HepG2 (cell line): ENCODE measurements at regions not wholly inside any gene's neighbourhood (a gene's known extent, or its start where the extent isn't known, plus 50 kb on each side); places are given as distances from the start of the nearest gene placed in this dataset.
A peak's percentile ranks its signal among the peaks of the same experiment; 100 is the strongest.

Source experiments
- AGO1 ChIP-seq: fragments of 200-400 bp; formaldehyde crosslinking; IDR thresholded peaks from 2 replicates; pipeline ENCODE4 v1.6.1; 2017; ENCODE audit warnings: mild to moderate bottlenecking, low read depth, low read length, moderate library complexity; ENCODE audit not compliant: poor library complexity, severe bottlenecking
- EEA1 ChIP-seq: sonication (generic); formaldehyde crosslinking; IDR thresholded peaks from 2 replicates; pipeline ENCODE4 v1.5.1; 2020; ENCODE audit warnings: mild to moderate bottlenecking, missing genetic modification reagents, borderline replicate concordance
- FOSL1 ChIP-seq: sonication (generic); formaldehyde crosslinking; IDR thresholded peaks from 2 replicates; pipeline ENCODE4 v1.9.0; 2021; ENCODE audit warnings: missing genetic modification reagents, borderline replicate concordance
- KAT2B ChIP-seq: fragments of 150-350 bp; IDR thresholded peaks from 2 replicates; pipeline ENCODE4 v1.6.1; 2014; ENCODE audit warnings: low read depth, low read length, borderline replicate concordance
- KLF16 ChIP-seq, 2 experiments: sonication (generic) in 1 of 2; formaldehyde crosslinking in 1 of 2; IDR thresholded peaks; 2 replicates each; pipeline versions ENCODE4 v1.6.1 to v1.8.0; 2016 to 2023; ENCODE audit warnings: missing genetic modification reagents in 2 of 2, missing compliant biosample characterization in 1 of 2
- NKX3-1 ChIP-seq: sonication (generic); formaldehyde crosslinking; IDR thresholded peaks from 2 replicates; pipeline ENCODE4 v1.5.0; 2020; ENCODE audit warnings: missing genetic modification reagents
- SAP130 ChIP-seq: IDR thresholded peaks from 2 replicates; pipeline ENCODE4 v1.6.1; 2016; ENCODE audit warnings: low read depth
- TGIF2 ChIP-seq: IDR thresholded peaks from 2 replicates; pipeline ENCODE4 v1.6.1; 2016; ENCODE audit warnings: control low read depth, missing compliant biosample characterization
- ZNF329 ChIP-seq: sonication (generic); formaldehyde crosslinking; IDR thresholded peaks from 2 replicates; pipeline ENCODE4 v1.9.0; 2021; ENCODE audit warnings: low read depth, mild to moderate bottlenecking, missing genetic modification reagents
- ZNF451 ChIP-seq: sonication (generic); formaldehyde crosslinking; IDR thresholded peaks from 2 replicates; pipeline ENCODE4 v1.5.0; 2020; ENCODE audit warnings: mild to moderate bottlenecking, missing genetic modification reagents
- ZNF598 ChIP-seq: sonication (generic); formaldehyde crosslinking; IDR thresholded peaks from 2 replicates; pipeline ENCODE4 v1.5.1; 2020; ENCODE audit warnings: mild to moderate bottlenecking, missing genetic modification reagents, borderline replicate concordance
- ZNF720 ChIP-seq: sonication (generic); formaldehyde crosslinking; IDR thresholded peaks from 2 replicates; pipeline ENCODE4 v1.4.0; 2020; ENCODE audit warnings: missing genetic modification reagents
- TF ChIP-seq, protein P1 (sequence below): sonication (generic); formaldehyde crosslinking; IDR thresholded peaks from 2 replicates; pipeline ENCODE4 v1.4.0; 2020; ENCODE audit warnings: missing genetic modification reagents
- TF ChIP-seq, protein P2 (sequence below): IDR thresholded peaks from 2 replicates; pipeline ENCODE4 v1.6.1; 2016; ENCODE audit warnings: mild to moderate bottlenecking, missing biosample characterization, missing genetic modification reagents
- TF ChIP-seq, protein P3 (sequence below): sonication (generic); formaldehyde crosslinking; IDR thresholded peaks from 2 replicates; pipeline ENCODE4 v1.4.0; 2020; ENCODE audit warnings: mild to moderate bottlenecking, missing genetic modification reagents
- TF ChIP-seq, protein P4 (sequence below): sonication (generic); formaldehyde crosslinking; IDR thresholded peaks from 2 replicates; pipeline ENCODE4 v1.5.1; 2020; ENCODE audit warnings: mild to moderate bottlenecking, missing genetic modification reagents, moderate library complexity

DNA sequence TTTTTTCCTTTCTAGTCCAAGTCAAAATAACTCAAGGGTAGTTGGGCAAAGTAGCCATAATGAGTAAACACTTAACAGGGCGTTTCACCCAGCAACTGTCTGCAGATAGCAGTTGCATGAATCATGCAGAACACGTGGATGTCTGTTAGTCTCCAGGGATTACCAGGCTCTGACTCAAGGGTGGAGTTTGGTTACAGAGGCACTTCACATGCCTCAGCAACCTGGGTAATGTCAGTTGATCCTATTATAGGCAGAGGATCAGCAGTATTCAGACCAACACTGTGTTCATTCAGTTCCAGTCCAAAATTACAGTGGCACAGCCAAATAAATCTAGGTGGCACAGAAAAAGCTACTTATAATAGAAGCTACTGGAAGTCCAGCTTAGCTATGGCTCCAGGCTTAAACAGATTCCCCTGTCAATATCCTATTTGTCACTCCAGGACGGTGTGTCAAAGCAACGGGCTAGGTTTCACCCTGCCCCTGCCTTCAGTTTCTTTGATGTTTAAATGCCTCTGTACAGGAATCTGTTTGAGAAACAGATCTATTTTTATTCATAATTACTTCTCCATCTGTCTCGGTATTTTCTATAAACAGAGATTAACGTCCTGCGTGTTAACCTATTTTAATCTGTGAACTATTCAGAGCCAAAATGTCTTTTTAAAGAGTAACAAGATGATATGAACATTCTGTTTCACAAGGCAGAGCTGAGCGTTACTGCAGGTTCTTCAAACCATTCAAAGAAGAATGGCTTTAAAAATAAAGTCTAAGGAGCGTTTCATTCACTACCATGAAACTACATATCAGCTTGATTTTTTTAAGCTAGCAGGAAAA is 162.6 kb upstream of the AKR1E2 start (continued):
- TF ChIP-seq, protein P1, sequence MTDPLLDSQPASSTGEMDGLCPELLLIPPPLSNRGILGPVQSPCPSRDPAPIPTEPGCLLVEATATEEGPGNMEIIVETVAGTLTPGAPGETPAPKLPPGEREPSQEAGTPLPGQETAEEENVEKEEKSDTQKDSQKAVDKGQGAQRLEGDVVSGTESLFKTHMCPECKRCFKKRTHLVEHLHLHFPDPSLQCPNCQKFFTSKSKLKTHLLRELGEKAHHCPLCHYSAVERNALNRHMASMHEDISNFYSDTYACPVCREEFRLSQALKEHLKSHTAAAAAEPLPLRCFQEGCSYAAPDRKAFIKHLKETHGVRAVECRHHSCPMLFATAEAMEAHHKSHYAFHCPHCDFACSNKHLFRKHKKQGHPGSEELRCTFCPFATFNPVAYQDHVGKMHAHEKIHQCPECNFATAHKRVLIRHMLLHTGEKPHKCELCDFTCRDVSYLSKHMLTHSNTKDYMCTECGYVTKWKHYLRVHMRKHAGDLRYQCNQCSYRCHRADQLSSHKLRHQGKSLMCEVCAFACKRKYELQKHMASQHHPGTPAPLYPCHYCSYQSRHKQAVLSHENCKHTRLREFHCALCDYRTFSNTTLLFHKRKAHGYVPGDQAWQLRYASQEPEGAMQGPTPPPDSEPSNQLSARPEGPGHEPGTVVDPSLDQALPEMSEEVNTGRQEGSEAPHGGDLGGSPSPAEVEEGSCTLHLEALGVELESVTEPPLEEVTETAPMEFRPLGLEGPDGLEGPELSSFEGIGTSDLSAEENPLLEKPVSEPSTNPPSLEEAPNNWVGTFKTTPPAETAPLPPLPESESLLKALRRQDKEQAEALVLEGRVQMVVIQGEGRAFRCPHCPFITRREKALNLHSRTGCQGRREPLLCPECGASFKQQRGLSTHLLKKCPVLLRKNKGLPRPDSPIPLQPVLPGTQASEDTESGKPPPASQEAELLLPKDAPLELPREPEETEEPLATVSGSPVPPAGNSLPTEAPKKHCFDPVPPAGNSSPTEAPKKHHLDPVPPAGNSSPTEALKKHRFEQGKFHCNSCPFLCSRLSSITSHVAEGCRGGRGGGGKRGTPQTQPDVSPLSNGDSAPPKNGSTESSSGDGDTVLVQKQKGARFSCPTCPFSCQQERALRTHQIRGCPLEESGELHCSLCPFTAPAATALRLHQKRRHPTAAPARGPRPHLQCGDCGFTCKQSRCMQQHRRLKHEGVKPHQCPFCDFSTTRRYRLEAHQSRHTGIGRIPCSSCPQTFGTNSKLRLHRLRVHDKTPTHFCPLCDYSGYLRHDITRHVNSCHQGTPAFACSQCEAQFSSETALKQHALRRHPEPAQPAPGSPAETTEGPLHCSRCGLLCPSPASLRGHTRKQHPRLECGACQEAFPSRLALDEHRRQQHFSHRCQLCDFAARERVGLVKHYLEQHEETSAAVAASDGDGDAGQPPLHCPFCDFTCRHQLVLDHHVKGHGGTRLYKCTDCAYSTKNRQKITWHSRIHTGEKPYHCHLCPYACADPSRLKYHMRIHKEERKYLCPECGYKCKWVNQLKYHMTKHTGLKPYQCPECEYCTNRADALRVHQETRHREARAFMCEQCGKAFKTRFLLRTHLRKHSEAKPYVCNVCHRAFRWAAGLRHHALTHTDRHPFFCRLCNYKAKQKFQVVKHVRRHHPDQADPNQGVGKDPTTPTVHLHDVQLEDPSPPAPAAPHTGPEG, result no peak
- TF ChIP-seq, protein P2, sequence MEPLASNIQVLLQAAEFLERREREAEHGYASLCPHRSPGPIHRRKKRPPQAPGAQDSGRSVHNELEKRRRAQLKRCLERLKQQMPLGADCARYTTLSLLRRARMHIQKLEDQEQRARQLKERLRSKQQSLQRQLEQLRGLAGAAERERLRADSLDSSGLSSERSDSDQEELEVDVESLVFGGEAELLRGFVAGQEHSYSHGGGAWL (CRISPR knock-in tag), result no peak
- peak; percentile 70 for TF ChIP-seq FOSL1 (CRISPR knock-in tag)
- TF ChIP-seq ZNF329 (CRISPR knock-in tag), result no peak
- TF ChIP-seq KAT2B, result no peak
- no peak for TF ChIP-seq ZNF720 (CRISPR knock-in tag)
- TF ChIP-seq KLF16 (CRISPR knock-in tag; IDR thresholded peaks at IDR 0.05), result peak in 1 of 2 experiments; percentile 58; a peak in 1 of 4 replicates
- TF ChIP-seq, protein P3, sequence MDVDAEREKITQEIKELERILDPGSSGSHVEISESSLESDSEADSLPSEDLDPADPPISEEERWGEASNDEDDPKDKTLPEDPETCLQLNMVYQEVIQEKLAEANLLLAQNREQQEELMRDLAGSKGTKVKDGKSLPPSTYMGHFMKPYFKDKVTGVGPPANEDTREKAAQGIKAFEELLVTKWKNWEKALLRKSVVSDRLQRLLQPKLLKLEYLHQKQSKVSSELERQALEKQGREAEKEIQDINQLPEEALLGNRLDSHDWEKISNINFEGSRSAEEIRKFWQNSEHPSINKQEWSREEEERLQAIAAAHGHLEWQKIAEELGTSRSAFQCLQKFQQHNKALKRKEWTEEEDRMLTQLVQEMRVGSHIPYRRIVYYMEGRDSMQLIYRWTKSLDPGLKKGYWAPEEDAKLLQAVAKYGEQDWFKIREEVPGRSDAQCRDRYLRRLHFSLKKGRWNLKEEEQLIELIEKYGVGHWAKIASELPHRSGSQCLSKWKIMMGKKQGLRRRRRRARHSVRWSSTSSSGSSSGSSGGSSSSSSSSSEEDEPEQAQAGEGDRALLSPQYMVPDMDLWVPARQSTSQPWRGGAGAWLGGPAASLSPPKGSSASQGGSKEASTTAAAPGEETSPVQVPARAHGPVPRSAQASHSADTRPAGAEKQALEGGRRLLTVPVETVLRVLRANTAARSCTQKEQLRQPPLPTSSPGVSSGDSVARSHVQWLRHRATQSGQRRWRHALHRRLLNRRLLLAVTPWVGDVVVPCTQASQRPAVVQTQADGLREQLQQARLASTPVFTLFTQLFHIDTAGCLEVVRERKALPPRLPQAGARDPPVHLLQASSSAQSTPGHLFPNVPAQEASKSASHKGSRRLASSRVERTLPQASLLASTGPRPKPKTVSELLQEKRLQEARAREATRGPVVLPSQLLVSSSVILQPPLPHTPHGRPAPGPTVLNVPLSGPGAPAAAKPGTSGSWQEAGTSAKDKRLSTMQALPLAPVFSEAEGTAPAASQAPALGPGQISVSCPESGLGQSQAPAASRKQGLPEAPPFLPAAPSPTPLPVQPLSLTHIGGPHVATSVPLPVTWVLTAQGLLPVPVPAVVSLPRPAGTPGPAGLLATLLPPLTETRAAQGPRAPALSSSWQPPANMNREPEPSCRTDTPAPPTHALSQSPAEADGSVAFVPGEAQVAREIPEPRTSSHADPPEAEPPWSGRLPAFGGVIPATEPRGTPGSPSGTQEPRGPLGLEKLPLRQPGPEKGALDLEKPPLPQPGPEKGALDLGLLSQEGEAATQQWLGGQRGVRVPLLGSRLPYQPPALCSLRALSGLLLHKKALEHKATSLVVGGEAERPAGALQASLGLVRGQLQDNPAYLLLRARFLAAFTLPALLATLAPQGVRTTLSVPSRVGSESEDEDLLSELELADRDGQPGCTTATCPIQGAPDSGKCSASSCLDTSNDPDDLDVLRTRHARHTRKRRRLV (CRISPR knock-in tag), result no peak
- TF ChIP-seq ZNF598 (CRISPR knock-in tag), result no peak
- TF ChIP-seq AGO1, result no peak
- peak; percentile 89 for TF ChIP-seq SAP130
- no peak for TF ChIP-seq EEA1 (CRISPR knock-in tag)
- no peak for TF ChIP-seq ZNF451 (CRISPR knock-in tag)
- no peak for TF ChIP-seq NKX3-1 (CRISPR knock-in tag)
- TF ChIP-seq, protein P4, sequence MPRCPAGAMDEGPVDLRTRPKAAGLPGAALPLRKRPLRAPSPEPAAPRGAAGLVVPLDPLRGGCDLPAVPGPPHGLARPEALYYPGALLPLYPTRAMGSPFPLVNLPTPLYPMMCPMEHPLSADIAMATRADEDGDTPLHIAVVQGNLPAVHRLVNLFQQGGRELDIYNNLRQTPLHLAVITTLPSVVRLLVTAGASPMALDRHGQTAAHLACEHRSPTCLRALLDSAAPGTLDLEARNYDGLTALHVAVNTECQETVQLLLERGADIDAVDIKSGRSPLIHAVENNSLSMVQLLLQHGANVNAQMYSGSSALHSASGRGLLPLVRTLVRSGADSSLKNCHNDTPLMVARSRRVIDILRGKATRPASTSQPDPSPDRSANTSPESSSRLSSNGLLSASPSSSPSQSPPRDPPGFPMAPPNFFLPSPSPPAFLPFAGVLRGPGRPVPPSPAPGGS, result no peak
- peak; percentile 76; the same call in 1 of the 2 replicates for TF ChIP-seq TGIF2
